HEK293T (cell line): ENCODE measurements at regions not wholly inside any gene's neighbourhood (a gene's known extent, or its start where the extent isn't known, plus 50 kb on each side); places are given as distances from the start of the nearest gene placed in this dataset.

Source experiments
- ARNT ChIP-seq: fragments of 450-650 bp; IDR thresholded peaks from 2 replicates; pipeline ENCODE4 v1.6.1; 2017; ENCODE audit warnings: mild to moderate bottlenecking
- CTBP1 ChIP-seq: fragments of 450-650 bp; IDR thresholded peaks from 2 replicates; pipeline ENCODE4 v1.6.1; 2016; ENCODE audit warnings: borderline replicate concordance
- ELF4 ChIP-seq: fragments of 450-650 bp; IDR thresholded peaks from 2 replicates; pipeline ENCODE4 v1.6.1; 2017; ENCODE audit warnings: antibody characterized with exemption

DNA sequence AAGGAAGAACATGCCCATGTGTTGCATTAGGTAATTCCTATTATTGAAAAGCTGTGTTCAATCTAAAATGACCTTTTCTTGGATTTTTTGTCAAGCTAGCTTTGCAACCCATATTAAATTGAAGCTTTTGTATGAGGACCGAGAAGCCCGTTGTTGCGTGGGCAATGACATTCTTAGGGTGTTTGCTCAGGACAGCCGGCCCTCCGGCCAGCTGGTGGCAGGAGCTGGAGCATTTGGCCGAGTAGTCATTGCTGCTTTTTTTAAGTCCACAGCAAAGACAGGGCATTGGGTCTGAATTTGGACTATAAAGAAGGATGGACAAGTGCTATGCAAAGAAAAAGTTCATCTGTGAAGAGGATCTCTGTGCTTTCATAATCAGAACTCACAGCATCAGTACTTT is 365.8 kb downstream of the SAMD5 start:
- TF ChIP-seq CTBP1 (no peak), ARNT (no peak), ELF4 (no peak)
